ENCODE measurements at regions not wholly inside any gene's neighbourhood (a gene's known extent, or its start where the extent isn't known, plus 50 kb on each side); places are given as distances from the start of the nearest gene placed in this dataset.

- no peak for TF ChIP-seq ZNF274 (IDR thresholded peaks at IDR 0.05; ENCODE audit: low read depth, low read length)
- no peak for TF ChIP-seq SUZ12 (IDR thresholded peaks at IDR 0.05; ENCODE audit: extremely low read depth, insufficient read depth, insufficient read length)
- no peak for TF ChIP-seq YY1 (IDR thresholded peaks at IDR 0.05; ENCODE audit: insufficient read depth, insufficient read length)
Measured at GRCh38 chr12:114957225-114957624, 273.2 kb upstream of the TBX3 start.

Data from NT2/D1 (cell line).